ENCODE measurements at regions not wholly inside any gene's neighbourhood (a gene's known extent, or its start where the extent isn't known, plus 50 kb on each side); places are given as distances from the start of the nearest gene placed in this dataset.

DNA sequence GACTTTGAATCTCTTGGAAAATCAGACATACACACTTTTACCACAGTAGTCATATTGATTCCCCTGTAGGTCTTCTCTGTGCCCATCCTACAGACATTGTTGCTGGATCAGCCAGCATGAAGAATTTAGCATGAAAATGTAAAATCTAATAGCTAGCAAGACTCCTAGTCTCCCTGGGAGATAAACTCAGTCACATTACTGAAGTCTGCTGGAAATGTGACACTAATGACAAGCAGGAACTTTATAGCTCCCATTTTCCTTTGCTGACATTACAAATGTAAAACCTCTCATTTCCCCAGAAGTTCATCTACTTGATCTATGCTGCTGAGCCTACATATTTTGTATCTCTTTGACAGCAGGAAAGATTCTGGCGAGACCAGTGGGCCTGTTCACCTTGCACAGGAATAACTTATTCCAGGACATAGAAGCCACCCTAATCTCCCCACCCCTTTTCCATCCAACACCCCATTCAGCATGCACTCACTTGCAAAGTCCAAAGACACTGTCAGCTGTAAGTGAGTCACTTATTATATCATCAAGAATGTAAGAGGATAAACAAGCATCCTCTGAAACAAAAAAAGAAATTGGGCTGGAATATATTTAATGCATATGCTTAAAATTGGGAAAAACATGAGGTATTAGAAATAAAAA is 648.3 kb upstream of the PKDCC start:
- no peaks in the 10 kb centered on the region for H3K4me1 Mint-ChIP-seq (ENCODE audit: low read depth)
- no peaks in the 10 kb centered on the region for H3K9me3 Mint-ChIP-seq
- no peaks in the 10 kb centered on the region for H3K27me3 Mint-ChIP-seq (ENCODE audit: low read depth)
- H3K27ac Mint-ChIP-seq: no peak overlapping the region
- H3K36me3 Mint-ChIP-seq (ENCODE audit: low read depth): no peaks in the 10 kb centered on the region
- no peak overlapping the region for H3K4me3 Mint-ChIP-seq

DNA sequence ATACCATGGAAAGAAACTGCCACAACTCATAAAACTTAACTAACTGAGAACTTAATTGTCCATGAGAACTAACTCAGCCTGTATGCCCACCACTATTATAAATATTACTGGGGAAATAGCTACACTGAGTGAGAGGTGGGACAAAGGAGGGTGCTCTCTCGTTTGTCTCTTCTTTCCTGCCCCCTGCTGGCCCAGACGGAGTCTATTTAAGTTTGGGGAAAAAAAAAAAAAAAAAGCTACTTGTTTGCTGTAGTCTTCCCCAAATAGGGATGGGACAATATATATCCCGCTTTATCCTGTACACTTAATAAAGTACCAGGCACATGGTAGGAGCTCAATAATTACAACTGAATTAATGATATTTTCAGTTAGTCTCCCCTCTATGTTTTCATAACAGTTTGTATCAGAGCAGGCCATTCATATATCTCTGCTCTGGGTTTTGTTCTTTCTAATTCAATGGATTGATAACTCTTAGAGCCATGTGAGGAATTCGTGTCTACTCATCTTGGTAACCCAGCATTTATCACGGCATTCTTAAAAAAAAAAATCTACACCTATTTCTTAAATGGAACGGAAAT is 647.6 kb upstream of the PKDCC start:
- Mint-ChIP-seq H3K27ac (no peak overlapping the region), H3K4me1 (ENCODE audit: low read depth) (no peaks in the 10 kb centered on the region), H3K4me3 (no peak overlapping the region), H3K36me3 (ENCODE audit: low read depth) (no peaks in the 10 kb centered on the region), H3K27me3 (ENCODE audit: low read depth) (no peaks in the 10 kb centered on the region), H3K9me3 (no peaks in the 10 kb centered on the region)

- Mint-ChIP-seq H3K36me3 (ENCODE audit: low read depth) (no peaks in the 10 kb centered on the region), H3K27ac (no peak overlapping the region), H3K4me1 (ENCODE audit: low read depth) (no peaks in the 10 kb centered on the region), H3K27me3 (ENCODE audit: low read depth) (no peaks in the 10 kb centered on the region), H3K4me3 (no peak overlapping the region), H3K9me3 (no peaks in the 10 kb centered on the region)
Measured at GRCh38 chr2:41405441-41405840, 642.4 kb upstream of the PKDCC start.

GRCh38 chr2:41409328-41409727 is 638.5 kb upstream of the PKDCC start:
- no peaks in the 10 kb centered on the region for H3K9me3 Mint-ChIP-seq
- no peaks in the 10 kb centered on the region for H3K4me1 Mint-ChIP-seq (ENCODE audit: low read depth)
- no peak overlapping the region for H3K4me3 Mint-ChIP-seq
- H3K36me3 Mint-ChIP-seq (ENCODE audit: low read depth): no peaks in the 10 kb centered on the region
- H3K27me3 Mint-ChIP-seq (ENCODE audit: low read depth): no peaks in the 10 kb centered on the region
- H3K27ac Mint-ChIP-seq: no peak overlapping the region

- Mint-ChIP-seq H3K27me3 (ENCODE audit: low read depth) (no peaks in the 10 kb centered on the region), H3K9me3 (no peaks in the 10 kb centered on the region), H3K4me3 (no peak overlapping the region), H3K36me3 (ENCODE audit: low read depth) (no peaks in the 10 kb centered on the region), H3K4me1 (ENCODE audit: low read depth) (no peaks in the 10 kb centered on the region), H3K27ac (no peak overlapping the region)
Measured at GRCh38 chr2:41410011-41410410, 637.8 kb upstream of the PKDCC start.

GRCh38 chr2:41413813-41414485 is 633.9 kb upstream of the PKDCC start:
- H3K4me1 Mint-ChIP-seq (ENCODE audit: low read depth): no peaks in the 10 kb centered on the region
- H3K36me3 Mint-ChIP-seq (ENCODE audit: low read depth): no peaks in the 10 kb centered on the region
- no peaks in the 10 kb centered on the region for H3K9me3 Mint-ChIP-seq
- no peak overlapping the region for H3K4me3 Mint-ChIP-seq
- no peaks in the 10 kb centered on the region for H3K27me3 Mint-ChIP-seq (ENCODE audit: low read depth)
- H3K27ac Mint-ChIP-seq: no peak overlapping the region

DNA sequence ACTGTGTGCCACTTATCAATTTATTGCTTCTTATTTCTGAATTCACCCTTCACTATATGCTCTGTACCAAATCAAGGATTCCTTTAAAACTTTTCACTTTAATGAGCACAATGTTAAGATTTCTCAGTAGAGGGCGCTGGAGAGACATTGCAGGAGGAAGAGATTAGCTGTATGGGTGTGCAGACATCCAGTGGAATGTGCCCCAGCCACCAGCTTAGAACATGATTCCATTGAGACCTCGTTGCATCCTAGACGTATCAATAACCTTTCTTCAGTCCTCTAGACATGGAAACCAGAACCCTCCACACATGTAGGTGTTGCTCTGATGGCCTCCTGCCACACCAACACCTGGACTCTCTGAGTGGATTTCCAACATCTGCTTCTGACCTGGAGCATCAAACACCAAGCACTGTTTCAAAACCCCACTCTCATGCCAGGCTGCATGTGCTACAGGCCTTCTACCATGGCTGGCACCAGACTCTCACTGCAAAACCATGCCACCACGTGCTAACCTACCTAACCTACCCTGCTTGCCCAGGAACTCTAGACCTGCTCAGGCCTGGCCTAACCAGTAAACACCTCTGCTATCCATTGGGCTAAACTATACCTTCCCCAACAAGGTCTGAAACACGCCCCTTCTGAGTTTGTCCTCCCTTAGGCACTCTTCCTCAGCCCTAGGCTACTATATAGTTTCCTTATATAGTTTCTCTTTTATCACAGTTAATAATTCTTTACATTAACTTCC is 633.2 kb upstream of the PKDCC start:
- no peaks in the 10 kb centered on the region for H3K9me3 Mint-ChIP-seq
- no peak overlapping the region for H3K4me3 Mint-ChIP-seq
- H3K36me3 Mint-ChIP-seq (ENCODE audit: low read depth): no peaks in the 10 kb centered on the region
- H3K4me1 Mint-ChIP-seq (ENCODE audit: low read depth): no peaks in the 10 kb centered on the region
- no peak overlapping the region for H3K27ac Mint-ChIP-seq
- no peaks in the 10 kb centered on the region for H3K27me3 Mint-ChIP-seq (ENCODE audit: low read depth)

DNA sequence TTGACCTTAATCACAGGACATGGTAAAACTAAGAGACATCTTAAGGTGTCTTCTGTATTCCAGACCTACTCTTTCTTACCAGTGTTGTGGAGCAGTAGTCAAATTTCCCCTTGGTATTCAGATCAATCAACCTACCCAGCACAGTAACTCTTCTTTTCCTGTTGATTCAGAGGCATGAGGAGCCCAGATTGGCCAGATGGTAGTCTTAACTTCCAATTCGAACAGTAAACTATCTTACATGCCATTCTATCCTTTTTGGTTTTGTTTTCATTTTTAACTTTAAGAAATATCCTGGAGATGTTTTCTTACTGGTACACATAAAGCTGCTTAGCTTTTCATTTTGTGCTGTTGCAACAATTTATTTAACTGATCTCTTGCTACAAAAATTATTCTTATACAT is 630.3 kb upstream of the PKDCC start:
- no peaks in the 10 kb centered on the region for H3K4me1 Mint-ChIP-seq (ENCODE audit: low read depth)
- H3K36me3 Mint-ChIP-seq (ENCODE audit: low read depth): no peaks in the 10 kb centered on the region
- H3K27me3 Mint-ChIP-seq (ENCODE audit: low read depth): no peaks in the 10 kb centered on the region
- no peak overlapping the region for H3K4me3 Mint-ChIP-seq
- no peak overlapping the region for H3K27ac Mint-ChIP-seq
- no peaks in the 10 kb centered on the region for H3K9me3 Mint-ChIP-seq

DNA sequence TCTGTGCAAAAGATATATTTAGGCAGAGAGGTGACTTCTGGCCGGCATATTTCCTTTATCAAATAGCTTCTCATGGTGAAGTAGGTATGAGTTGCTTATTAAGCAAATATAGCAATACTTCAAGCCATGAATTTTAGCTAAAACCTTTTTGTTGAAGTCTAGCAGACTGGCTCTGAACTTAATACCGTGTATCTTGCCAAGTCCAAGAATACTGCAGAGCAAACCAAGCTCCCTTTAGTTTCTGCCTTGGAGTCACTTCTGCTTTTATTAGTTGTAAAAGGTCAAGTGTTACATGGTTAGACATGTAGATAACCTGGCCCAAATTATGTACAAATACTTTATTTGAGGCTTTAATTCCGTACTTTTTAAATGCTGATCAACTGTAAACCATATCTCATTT is 627.6 kb upstream of the PKDCC start:
- Mint-ChIP-seq H3K27ac (no peak overlapping the region), H3K27me3 (ENCODE audit: low read depth) (no peaks in the 10 kb centered on the region), H3K36me3 (ENCODE audit: low read depth) (no peaks in the 10 kb centered on the region), H3K4me1 (ENCODE audit: low read depth) (no peaks in the 10 kb centered on the region), H3K4me3 (no peak overlapping the region), H3K9me3 (no peaks in the 10 kb centered on the region)

GRCh38 chr2:41420872-41421271 is 626.9 kb upstream of the PKDCC start:
- H3K4me3 Mint-ChIP-seq: no peak overlapping the region
- no peaks in the 10 kb centered on the region for H3K36me3 Mint-ChIP-seq (ENCODE audit: low read depth)
- H3K27ac Mint-ChIP-seq: no peak overlapping the region
- no peaks in the 10 kb centered on the region for H3K4me1 Mint-ChIP-seq (ENCODE audit: low read depth)
- H3K27me3 Mint-ChIP-seq (ENCODE audit: low read depth): no peaks in the 10 kb centered on the region
- no peaks in the 10 kb centered on the region for H3K9me3 Mint-ChIP-seq

DNA sequence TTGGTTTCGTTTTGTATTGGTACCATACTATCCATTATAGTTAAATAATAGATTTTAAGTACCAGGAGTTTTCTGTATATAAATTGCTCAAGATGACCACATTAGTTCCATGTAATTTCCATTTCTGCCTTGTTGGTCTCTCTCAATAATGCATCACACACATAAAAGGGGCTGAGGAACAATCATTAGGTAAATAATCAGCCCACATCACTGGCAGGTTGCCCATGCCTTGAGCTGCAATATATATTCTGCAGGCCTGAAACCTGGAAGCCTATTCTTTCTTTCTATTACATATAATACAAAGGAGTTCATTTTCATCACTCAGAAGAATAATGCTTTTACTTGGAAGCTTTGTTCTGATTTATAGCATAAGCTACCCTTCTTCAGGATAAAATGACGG is 616.1 kb upstream of the PKDCC start:
- Mint-ChIP-seq H3K9me3 (no peaks in the 10 kb centered on the region), H3K27ac (no peak overlapping the region), H3K36me3 (ENCODE audit: low read depth) (no peaks in the 10 kb centered on the region), H3K4me3 (no peak overlapping the region), H3K27me3 (ENCODE audit: low read depth) (no peaks in the 10 kb centered on the region), H3K4me1 (ENCODE audit: low read depth) (no peaks in the 10 kb centered on the region)

GRCh38 chr2:41432459-41432858 is 615.4 kb upstream of the PKDCC start:
- no peaks in the 10 kb centered on the region for H3K36me3 Mint-ChIP-seq (ENCODE audit: low read depth)
- H3K4me1 Mint-ChIP-seq (ENCODE audit: low read depth): no peaks in the 10 kb centered on the region
- no peak overlapping the region for H3K27ac Mint-ChIP-seq
- H3K9me3 Mint-ChIP-seq: no peaks in the 10 kb centered on the region
- H3K27me3 Mint-ChIP-seq (ENCODE audit: low read depth): no peaks in the 10 kb centered on the region
- H3K4me3 Mint-ChIP-seq: no peak overlapping the region

DNA sequence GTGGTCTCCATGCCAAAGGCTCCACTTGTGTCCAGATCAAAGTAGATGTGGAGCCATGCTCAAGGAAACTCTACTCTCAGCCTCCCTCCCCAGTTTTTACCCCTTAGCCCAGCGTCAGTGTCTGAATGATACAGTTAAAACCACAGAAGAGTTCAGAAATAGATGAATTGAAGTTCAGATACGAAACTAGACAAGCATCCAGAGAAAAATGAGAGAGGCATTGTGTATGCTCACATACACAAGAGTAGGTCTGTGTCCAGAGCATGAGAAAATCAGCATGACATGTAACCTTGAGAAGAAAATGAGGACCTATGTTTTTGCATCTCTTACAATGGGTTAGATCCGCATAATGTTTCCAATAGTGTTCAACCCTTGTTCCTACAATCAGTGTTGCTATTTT is 612.8 kb upstream of the PKDCC start:
- no peak overlapping the region for H3K4me3 Mint-ChIP-seq
- no peaks in the 10 kb centered on the region for H3K9me3 Mint-ChIP-seq
- no peaks in the 10 kb centered on the region for H3K36me3 Mint-ChIP-seq (ENCODE audit: low read depth)
- no peaks in the 10 kb centered on the region for H3K4me1 Mint-ChIP-seq (ENCODE audit: low read depth)
- H3K27me3 Mint-ChIP-seq (ENCODE audit: low read depth): no peaks in the 10 kb centered on the region
- no peak overlapping the region for H3K27ac Mint-ChIP-seq

- no peaks in the 10 kb centered on the region for H3K9me3 Mint-ChIP-seq
- H3K27me3 Mint-ChIP-seq (ENCODE audit: low read depth): no peaks in the 10 kb centered on the region
- H3K4me1 Mint-ChIP-seq (ENCODE audit: low read depth): no peaks in the 10 kb centered on the region
- H3K4me3 Mint-ChIP-seq: no peak overlapping the region
- H3K36me3 Mint-ChIP-seq (ENCODE audit: low read depth): no peaks in the 10 kb centered on the region
- no peak overlapping the region for H3K27ac Mint-ChIP-seq
Measured at GRCh38 chr2:41441958-41442357, 605.9 kb upstream of the PKDCC start.

- Mint-ChIP-seq H3K4me3 (no peak overlapping the region), H3K36me3 (ENCODE audit: low read depth) (no peaks in the 10 kb centered on the region), H3K4me1 (ENCODE audit: low read depth) (no peaks in the 10 kb centered on the region), H3K9me3 (no peaks in the 10 kb centered on the region), H3K27me3 (ENCODE audit: low read depth) (no peaks in the 10 kb centered on the region), H3K27ac (no peak overlapping the region)
Measured at GRCh38 chr2:41445865-41446264, 602.0 kb upstream of the PKDCC start.

Measured in T-helper 1 cell treated with Interleukin-12 subunit alpha and Interleukin-12 subunit beta and Interleukin-4 antibody, amounts not matched to agents 30 μg/mL and 1 μg/mL, for 36 hours (primary cell).